ENCODE measurements at regions not wholly inside any gene's neighbourhood (a gene's known extent, or its start where the extent isn't known, plus 50 kb on each side); places are given as distances from the start of the nearest gene placed in this dataset.

DNA sequence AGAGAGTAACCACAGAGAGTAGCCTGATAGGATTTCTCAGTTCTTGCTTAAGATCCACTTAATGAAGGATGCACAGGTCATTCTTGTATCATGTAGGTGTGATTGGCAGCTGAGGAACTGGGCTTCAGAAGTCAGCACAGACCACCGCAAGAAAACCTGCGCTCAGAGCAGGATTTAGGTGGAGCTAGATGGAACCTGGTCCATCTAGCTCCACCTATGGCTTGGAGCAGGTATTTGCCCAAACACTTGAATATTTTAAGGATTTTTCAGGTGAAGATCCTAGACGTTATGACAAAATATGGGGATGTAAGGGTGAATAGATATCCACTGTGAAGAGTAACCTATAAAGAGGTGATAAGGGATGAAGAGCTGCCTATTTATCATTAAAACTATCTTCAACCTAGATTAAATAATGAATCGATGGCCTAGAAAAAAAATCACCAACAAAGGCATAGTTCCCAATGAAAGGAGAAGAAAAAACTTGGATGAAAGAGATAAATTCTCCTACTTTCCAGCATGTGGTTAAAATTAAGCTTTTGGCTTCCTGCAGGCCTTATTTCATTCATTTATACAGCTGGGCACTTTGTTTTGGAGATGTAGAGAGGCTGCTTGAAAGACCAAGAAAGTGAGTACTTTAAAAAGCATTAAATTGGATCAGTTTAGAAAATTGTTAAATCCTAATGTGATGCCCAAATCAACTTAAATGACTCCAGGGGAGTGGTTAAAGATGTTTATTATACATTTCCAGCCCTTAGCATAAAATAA is 778.4 kb upstream of the GJE1 start:
- Histone ChIP-seq H3K4me3 (ENCODE audit: insufficient read depth, low read length) (no peak overlapping the region), H3K79me2 (ENCODE audit: insufficient read depth, low read length) (no peaks in the 10 kb centered on the region), H3K36me3 (ENCODE audit: insufficient read depth, low read length) (no peaks in the 10 kb centered on the region), H3K4me1 (ENCODE audit: insufficient read depth, low read length) (no peaks in the 10 kb centered on the region), H3K4me2 (ENCODE audit: insufficient read depth, low read length) (no peak overlapping the region), H2AFZ (ENCODE audit: low read length) (no peak overlapping the region), H3K27ac (ENCODE audit: low read depth, low read length) (no peak overlapping the region), H3K27me3 (ENCODE audit: insufficient read depth, low read length) (no peaks in the 10 kb centered on the region), H4K20me1 (ENCODE audit: insufficient read depth, low read length) (no peaks in the 10 kb centered on the region), H3K9me3 (ENCODE audit: low read depth, low read length) (no peaks in the 10 kb centered on the region)
- DNase-seq (ENCODE audit: insufficient read length, low spot score, missing footprints): no peak
- TF ChIP-seq, protein P1, sequence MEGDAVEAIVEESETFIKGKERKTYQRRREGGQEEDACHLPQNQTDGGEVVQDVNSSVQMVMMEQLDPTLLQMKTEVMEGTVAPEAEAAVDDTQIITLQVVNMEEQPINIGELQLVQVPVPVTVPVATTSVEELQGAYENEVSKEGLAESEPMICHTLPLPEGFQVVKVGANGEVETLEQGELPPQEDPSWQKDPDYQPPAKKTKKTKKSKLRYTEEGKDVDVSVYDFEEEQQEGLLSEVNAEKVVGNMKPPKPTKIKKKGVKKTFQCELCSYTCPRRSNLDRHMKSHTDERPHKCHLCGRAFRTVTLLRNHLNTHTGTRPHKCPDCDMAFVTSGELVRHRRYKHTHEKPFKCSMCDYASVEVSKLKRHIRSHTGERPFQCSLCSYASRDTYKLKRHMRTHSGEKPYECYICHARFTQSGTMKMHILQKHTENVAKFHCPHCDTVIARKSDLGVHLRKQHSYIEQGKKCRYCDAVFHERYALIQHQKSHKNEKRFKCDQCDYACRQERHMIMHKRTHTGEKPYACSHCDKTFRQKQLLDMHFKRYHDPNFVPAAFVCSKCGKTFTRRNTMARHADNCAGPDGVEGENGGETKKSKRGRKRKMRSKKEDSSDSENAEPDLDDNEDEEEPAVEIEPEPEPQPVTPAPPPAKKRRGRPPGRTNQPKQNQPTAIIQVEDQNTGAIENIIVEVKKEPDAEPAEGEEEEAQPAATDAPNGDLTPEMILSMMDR (IDR thresholded peaks at IDR 0.05; ENCODE audit: extremely low read depth, low read depth, low read length): no peak

- no peak for DNase-seq (ENCODE audit: insufficient read length, low spot score, missing footprints)
- H3K79me2 ChIP-seq (ENCODE audit: insufficient read depth, low read length): no peaks in the 10 kb centered on the region
Observed at GRCh38 chr6:141351721-141352120, 781.0 kb upstream of the GJE1 start.

GRCh38 chr6:141349710-141350109 is 783.0 kb upstream of the GJE1 start:
- H3K4me2 ChIP-seq (ENCODE audit: insufficient read depth, low read length): no peak overlapping the region
- no peak overlapping the region for H3K27ac ChIP-seq (ENCODE audit: low read depth, low read length)
- no peak overlapping the region for H3K4me3 ChIP-seq (ENCODE audit: insufficient read depth, low read length)
- no peaks in the 10 kb centered on the region for H3K36me3 ChIP-seq (ENCODE audit: insufficient read depth, low read length)
- DNase-seq (ENCODE audit: insufficient read length, low spot score, missing footprints): no peak
- H3K4me1 ChIP-seq (ENCODE audit: insufficient read depth, low read length): no peaks in the 10 kb centered on the region
- H2AFZ ChIP-seq (ENCODE audit: low read length): no peak overlapping the region
- H3K9me3 ChIP-seq (ENCODE audit: low read depth, low read length): no peaks in the 10 kb centered on the region
- H4K20me1 ChIP-seq (ENCODE audit: insufficient read depth, low read length): no peaks in the 10 kb centered on the region
- TF ChIP-seq, protein P1 (IDR thresholded peaks at IDR 0.05; ENCODE audit: extremely low read depth, low read depth, low read length): no peak
- H3K79me2 ChIP-seq (ENCODE audit: insufficient read depth, low read length): no peaks in the 10 kb centered on the region
- H3K27me3 ChIP-seq (ENCODE audit: insufficient read depth, low read length): no peaks in the 10 kb centered on the region

More at GRCh38 chr6:141351721-141352120, 781.0 kb upstream of the GJE1 start:
- Histone ChIP-seq H3K9me3 (ENCODE audit: low read depth, low read length) (no peaks in the 10 kb centered on the region), H3K36me3 (ENCODE audit: insufficient read depth, low read length) (no peaks in the 10 kb centered on the region), H3K27me3 (ENCODE audit: insufficient read depth, low read length) (no peaks in the 10 kb centered on the region), H3K4me2 (ENCODE audit: insufficient read depth, low read length) (no peak overlapping the region), H4K20me1 (ENCODE audit: insufficient read depth, low read length) (no peaks in the 10 kb centered on the region), H3K4me3 (ENCODE audit: insufficient read depth, low read length) (no peak overlapping the region), H2AFZ (ENCODE audit: low read length) (peak overlapping the region; percentile 66), H3K27ac (ENCODE audit: low read depth, low read length) (no peak overlapping the region), H3K4me1 (ENCODE audit: insufficient read depth, low read length) (no peaks in the 10 kb centered on the region)
- TF ChIP-seq, protein P1 (IDR thresholded peaks at IDR 0.05; ENCODE audit: extremely low read depth, low read depth, low read length): no peak

- no peak for DNase-seq (ENCODE audit: insufficient read length, low spot score, missing footprints)
- H3K9me3 ChIP-seq (ENCODE audit: low read depth, low read length): no peaks in the 10 kb centered on the region
- H2AFZ ChIP-seq (ENCODE audit: low read length): no peak overlapping the region
- H3K27ac ChIP-seq (ENCODE audit: low read depth, low read length): no peak overlapping the region
- no peaks in the 10 kb centered on the region for H3K27me3 ChIP-seq (ENCODE audit: insufficient read depth, low read length)
- H3K36me3 ChIP-seq (ENCODE audit: insufficient read depth, low read length): no peaks in the 10 kb centered on the region
- TF ChIP-seq, protein P1 (IDR thresholded peaks at IDR 0.05; ENCODE audit: extremely low read depth, low read depth, low read length): no peak
- H3K4me1 ChIP-seq (ENCODE audit: insufficient read depth, low read length): no peaks in the 10 kb centered on the region
- H3K4me3 ChIP-seq (ENCODE audit: insufficient read depth, low read length): no peak overlapping the region
- H3K4me2 ChIP-seq (ENCODE audit: insufficient read depth, low read length): no peak overlapping the region
- no peaks in the 10 kb centered on the region for H4K20me1 ChIP-seq (ENCODE audit: insufficient read depth, low read length)
- H3K79me2 ChIP-seq (ENCODE audit: insufficient read depth, low read length): no peaks in the 10 kb centered on the region
Observed at GRCh38 chr6:141347906-141348492, 784.7 kb upstream of the GJE1 start.
